Glutamatergic neuron (in vitro differentiated cells): ENCODE measurements at regions not wholly inside any gene's neighbourhood (a gene's known extent, or its start where the extent isn't known, plus 50 kb on each side); places are given as distances from the start of the nearest gene placed in this dataset.
A peak's percentile ranks its signal among the peaks of the same experiment; 100 is the strongest.

Source experiments
- DNase-seq: peaks from one replicate; pipeline ENCODE4 v3.0.0; 2022
- H3K27ac Mint-ChIP-seq: one replicate; pipeline ENCODE4 v1.8.0; 2020; ENCODE audit warnings: mild to moderate bottlenecking, mixed read lengths, inconsistent platforms; ENCODE audit not compliant: unreplicated experiment
- H3K27me3 Mint-ChIP-seq: one replicate; pipeline ENCODE4 v1.8.0; 2020; ENCODE audit warnings: mild to moderate bottlenecking, moderate library complexity, mixed read lengths, inconsistent platforms; ENCODE audit not compliant: unreplicated experiment
- H3K36me3 Mint-ChIP-seq: one replicate; pipeline ENCODE4 v1.8.0; 2020; ENCODE audit warnings: mild to moderate bottlenecking, mixed read lengths, inconsistent platforms; ENCODE audit not compliant: unreplicated experiment
- H3K4me1 Mint-ChIP-seq: one replicate; pipeline ENCODE4 v1.8.0; 2020; ENCODE audit warnings: mild to moderate bottlenecking, low read depth, mixed read lengths, inconsistent platforms; ENCODE audit not compliant: unreplicated experiment
- H3K4me3 Mint-ChIP-seq: one replicate; pipeline ENCODE4 v1.8.0; 2020; ENCODE audit warnings: mild to moderate bottlenecking, mixed read lengths, inconsistent platforms; ENCODE audit not compliant: unreplicated experiment
- H3K9me3 Mint-ChIP-seq: one replicate; pipeline ENCODE4 v1.8.0; 2020; ENCODE audit warnings: mild to moderate bottlenecking, moderate library complexity, mixed read lengths, inconsistent platforms; ENCODE audit not compliant: unreplicated experiment
- TF ChIP-seq, protein P1 (sequence below): fragments of 200-600 bp; sonication (generic); IDR thresholded peaks from one replicate; pipeline ENCODE4 v1.5.0; 2021; ENCODE audit not compliant: partially characterized antibody, unreplicated experiment

DNA sequence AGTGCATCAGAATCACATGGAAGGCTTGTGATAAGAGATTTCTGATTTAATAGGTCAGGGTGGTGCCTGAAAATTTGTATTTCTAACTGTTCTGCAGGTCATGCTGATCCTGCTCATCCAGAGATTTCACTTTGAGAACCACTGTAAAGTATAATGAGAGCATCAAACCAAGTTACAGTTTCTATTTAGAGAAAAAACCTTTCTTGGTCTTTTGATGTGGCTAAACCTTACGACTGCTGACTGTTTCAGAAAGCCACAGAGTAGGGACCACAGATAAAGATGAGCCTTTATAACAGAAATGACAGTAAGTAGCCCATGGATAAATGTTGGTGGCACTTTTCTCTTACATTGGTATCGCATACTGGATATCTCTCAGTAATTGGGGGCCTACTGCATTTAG lies 109.4 kb upstream of the FANCL start:
- Mint-ChIP-seq H3K9me3 (peaks cover 1% of the 10 kb centered on the region), H3K4me1 (no peaks in the 10 kb centered on the region), H3K4me3 (no peak overlapping the region), H3K36me3 (no peaks in the 10 kb centered on the region), H3K27ac (no peak overlapping the region), H3K27me3 (no peaks in the 10 kb centered on the region)
- DNase-seq, result no peak
- TF ChIP-seq, protein P1, sequence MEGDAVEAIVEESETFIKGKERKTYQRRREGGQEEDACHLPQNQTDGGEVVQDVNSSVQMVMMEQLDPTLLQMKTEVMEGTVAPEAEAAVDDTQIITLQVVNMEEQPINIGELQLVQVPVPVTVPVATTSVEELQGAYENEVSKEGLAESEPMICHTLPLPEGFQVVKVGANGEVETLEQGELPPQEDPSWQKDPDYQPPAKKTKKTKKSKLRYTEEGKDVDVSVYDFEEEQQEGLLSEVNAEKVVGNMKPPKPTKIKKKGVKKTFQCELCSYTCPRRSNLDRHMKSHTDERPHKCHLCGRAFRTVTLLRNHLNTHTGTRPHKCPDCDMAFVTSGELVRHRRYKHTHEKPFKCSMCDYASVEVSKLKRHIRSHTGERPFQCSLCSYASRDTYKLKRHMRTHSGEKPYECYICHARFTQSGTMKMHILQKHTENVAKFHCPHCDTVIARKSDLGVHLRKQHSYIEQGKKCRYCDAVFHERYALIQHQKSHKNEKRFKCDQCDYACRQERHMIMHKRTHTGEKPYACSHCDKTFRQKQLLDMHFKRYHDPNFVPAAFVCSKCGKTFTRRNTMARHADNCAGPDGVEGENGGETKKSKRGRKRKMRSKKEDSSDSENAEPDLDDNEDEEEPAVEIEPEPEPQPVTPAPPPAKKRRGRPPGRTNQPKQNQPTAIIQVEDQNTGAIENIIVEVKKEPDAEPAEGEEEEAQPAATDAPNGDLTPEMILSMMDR, result no peak

DNA sequence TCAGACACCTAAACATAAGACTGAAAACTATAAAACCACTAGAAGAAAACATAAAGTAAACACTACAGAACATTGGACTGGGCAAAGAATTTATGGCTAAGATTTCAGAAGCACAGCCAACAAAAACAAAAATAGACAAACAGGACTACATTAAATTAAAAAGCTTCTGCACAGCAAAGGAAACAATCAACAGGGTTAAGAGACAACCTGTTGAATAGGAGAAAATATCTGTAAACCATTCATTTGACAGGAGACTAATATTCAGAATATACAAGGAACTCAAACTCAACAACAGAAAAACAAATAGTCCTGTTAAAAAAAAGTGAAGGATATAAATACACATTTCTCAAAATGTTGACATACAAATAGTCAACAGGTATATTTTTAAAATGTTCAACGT lies 106.7 kb upstream of the FANCL start:
- DNase-seq, result no peak
- TF ChIP-seq, protein P1, result no peak
- peaks cover 4% of the 10 kb centered on the region for H3K9me3 Mint-ChIP-seq
- H3K36me3 Mint-ChIP-seq, result no peaks in the 10 kb centered on the region
- no peak overlapping the region for H3K4me3 Mint-ChIP-seq
- no peak overlapping the region for H3K27ac Mint-ChIP-seq
- peaks cover 2% of the 10 kb centered on the region for H3K27me3 Mint-ChIP-seq
- H3K4me1 Mint-ChIP-seq, result no peaks in the 10 kb centered on the region

DNA sequence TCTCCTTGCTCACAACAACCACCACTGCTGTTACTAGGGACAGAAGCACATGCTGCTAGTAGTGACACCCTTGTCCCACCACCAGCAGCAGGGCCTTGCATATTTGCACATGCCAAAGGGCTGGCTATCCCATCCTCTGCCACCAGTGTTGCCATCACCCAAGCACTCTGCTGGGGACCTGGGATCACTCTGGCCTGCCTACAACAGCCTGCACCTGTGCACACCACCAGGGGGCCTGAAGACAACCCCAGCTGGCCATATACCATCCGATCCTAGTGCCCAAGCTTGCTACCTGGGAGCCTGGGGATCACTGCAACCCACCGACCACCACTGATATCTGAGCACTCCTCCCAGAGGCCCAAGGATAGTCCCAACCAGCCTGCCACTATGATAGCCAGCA lies 99.9 kb upstream of the FANCL start:
- Mint-ChIP-seq H3K9me3 (peaks cover 7% of the 10 kb centered on the region), H3K27me3 (peaks cover 7% of the 10 kb centered on the region), H3K36me3 (peaks cover 12% of the 10 kb centered on the region), H3K4me3 (no peak overlapping the region), H3K27ac (no peak overlapping the region), H3K4me1 (peaks cover 8% of the 10 kb centered on the region)
- no peak for DNase-seq
- TF ChIP-seq, protein P1, result no peak

DNA sequence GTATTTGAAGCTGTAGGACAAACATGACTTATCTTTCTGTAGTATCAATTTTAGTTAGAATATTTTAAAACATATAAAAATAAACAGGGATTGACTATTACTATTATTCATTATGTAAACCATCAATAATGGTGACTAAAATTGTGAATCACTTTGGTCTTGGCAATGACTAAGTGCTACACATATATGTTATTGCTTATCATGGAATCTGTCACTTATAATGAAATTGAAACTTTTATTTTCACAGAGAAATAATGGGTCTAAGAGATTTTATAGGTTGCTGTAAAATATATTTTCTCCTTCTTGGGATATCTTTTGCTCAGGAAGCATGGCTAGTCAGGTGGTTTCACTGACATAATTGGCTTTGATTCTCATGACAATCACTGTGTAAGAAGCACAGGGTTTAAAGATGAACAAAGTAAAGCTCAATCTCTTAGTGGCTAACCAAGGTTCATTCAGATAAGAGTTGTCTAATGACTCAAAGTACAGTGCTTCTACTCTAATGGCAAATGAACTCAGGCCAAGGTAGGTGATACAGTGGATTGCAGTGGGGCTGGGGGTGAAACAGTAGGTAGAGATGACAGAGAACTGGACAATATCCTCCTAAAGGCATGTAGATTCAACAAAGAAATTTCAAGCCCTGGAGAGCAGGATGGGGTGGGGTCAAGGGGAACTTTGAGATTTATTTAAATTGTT lies 98.6 kb upstream of the FANCL start:
- Mint-ChIP-seq H3K27me3 (peaks cover 7% of the 10 kb centered on the region), H3K27ac (no peak overlapping the region), H3K9me3 (peaks cover 7% of the 10 kb centered on the region), H3K36me3 (peaks cover 12% of the 10 kb centered on the region), H3K4me3 (no peak overlapping the region), H3K4me1 (peaks cover 14% of the 10 kb centered on the region)
- TF ChIP-seq, protein P1, result no peak
- no peak for DNase-seq

DNA sequence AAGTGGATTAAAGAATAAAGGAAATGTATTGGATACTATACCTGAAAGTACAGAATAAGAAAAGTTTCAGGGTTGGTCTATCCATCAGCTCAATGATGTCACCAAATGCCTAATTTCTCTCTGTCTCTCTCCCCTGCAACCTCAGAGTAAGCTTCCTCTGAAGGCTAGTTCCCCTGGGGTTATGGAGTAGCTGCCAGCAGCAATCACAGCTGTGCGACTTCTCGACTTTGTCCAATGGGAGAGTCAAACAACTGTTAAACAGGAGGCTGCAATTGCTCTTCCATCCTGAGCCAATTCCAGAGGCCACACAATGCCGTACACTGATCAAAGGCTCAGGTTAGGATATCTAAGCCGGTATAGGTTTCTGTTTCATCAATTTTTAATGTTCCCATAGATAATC lies 95.3 kb upstream of the FANCL start:
- Mint-ChIP-seq H3K27me3 (peaks cover 3% of the 10 kb centered on the region), H3K4me3 (no peak overlapping the region), H3K4me1 (peaks cover 14% of the 10 kb centered on the region), H3K36me3 (peaks cover 5% of the 10 kb centered on the region), H3K9me3 (peaks cover 3% of the 10 kb centered on the region), H3K27ac (peak overlapping the region; percentile 88)
- peak; percentile 67 for DNase-seq
- TF ChIP-seq, protein P1, result no peak
